ENCODE measurements at regions not wholly inside any gene's neighbourhood (a gene's known extent, or its start where the extent isn't known, plus 50 kb on each side); places are given as distances from the start of the nearest gene placed in this dataset.
"Not testable (repeated sequence)": the region's sequence is repeated elsewhere in the genome, so short reads cannot be mapped to it uniquely, and the experiment has no call there.

DNA sequence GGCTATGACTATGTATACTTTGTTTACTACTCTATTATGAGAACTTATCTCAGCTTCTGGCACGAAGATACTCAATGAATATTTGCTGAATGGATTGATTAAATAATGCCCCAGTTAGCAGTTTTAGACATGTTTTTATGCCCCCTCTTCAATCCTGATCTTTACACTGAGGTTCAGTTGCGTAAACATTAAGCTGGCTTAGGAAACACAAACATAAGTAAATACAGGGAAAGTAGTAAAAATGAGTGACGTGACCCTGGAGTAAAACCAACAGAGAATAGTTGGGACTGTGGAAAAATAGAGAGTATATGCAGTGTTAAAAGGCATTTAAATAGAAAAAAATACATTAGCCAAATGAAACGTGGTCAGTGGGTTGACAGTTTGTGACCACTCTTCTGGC, 387.0 kb upstream of the ACTRT1 start:
- TF ChIP-seq, protein P1, sequence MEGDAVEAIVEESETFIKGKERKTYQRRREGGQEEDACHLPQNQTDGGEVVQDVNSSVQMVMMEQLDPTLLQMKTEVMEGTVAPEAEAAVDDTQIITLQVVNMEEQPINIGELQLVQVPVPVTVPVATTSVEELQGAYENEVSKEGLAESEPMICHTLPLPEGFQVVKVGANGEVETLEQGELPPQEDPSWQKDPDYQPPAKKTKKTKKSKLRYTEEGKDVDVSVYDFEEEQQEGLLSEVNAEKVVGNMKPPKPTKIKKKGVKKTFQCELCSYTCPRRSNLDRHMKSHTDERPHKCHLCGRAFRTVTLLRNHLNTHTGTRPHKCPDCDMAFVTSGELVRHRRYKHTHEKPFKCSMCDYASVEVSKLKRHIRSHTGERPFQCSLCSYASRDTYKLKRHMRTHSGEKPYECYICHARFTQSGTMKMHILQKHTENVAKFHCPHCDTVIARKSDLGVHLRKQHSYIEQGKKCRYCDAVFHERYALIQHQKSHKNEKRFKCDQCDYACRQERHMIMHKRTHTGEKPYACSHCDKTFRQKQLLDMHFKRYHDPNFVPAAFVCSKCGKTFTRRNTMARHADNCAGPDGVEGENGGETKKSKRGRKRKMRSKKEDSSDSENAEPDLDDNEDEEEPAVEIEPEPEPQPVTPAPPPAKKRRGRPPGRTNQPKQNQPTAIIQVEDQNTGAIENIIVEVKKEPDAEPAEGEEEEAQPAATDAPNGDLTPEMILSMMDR (IDR thresholded peaks at IDR 0.05; ENCODE audit: control insufficient read depth, insufficient read depth, low read depth, low read length, missing control alignments), result no peak
- H3K4me3 ChIP-seq (ENCODE audit: control insufficient read depth, low read depth, low read length), result no peak overlapping the region
- DNase-seq (ENCODE audit: low read depth), result no peak

DNA sequence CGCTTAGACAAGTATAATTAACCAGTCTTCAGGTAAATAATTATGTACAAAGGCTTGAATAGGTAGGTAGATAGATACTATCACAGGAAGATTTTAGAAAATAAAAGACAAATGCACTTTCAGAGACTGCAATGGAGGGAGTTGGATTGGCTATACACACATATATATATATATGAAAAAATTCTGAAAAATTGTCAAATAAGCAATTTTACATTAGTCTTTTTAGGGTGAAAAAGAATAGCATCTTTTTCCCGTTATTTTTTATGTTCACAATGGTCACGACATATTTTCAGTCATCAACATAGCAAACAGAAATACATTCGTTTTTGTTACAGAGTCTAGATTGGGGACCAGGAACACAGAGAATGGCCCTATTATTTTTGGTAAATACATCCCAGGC, 385.9 kb upstream of the ACTRT1 start:
- no peak overlapping the region for H3K4me3 ChIP-seq (ENCODE audit: control insufficient read depth, low read depth, low read length)
- no peak for DNase-seq (ENCODE audit: low read depth)
- TF ChIP-seq, protein P1 (IDR thresholded peaks at IDR 0.05; ENCODE audit: control insufficient read depth, insufficient read depth, low read depth, low read length, missing control alignments), result no peak

GRCh38 chrX:128436397-128437103, 384.3 kb upstream of the ACTRT1 start:
- DNase-seq (ENCODE audit: low read depth), result no peak
- H3K4me3 ChIP-seq (ENCODE audit: control insufficient read depth, low read depth, low read length), result no peak overlapping the region
- TF ChIP-seq, protein P1 (IDR thresholded peaks at IDR 0.05; ENCODE audit: control insufficient read depth, insufficient read depth, low read depth, low read length, missing control alignments), result no peak

DNA sequence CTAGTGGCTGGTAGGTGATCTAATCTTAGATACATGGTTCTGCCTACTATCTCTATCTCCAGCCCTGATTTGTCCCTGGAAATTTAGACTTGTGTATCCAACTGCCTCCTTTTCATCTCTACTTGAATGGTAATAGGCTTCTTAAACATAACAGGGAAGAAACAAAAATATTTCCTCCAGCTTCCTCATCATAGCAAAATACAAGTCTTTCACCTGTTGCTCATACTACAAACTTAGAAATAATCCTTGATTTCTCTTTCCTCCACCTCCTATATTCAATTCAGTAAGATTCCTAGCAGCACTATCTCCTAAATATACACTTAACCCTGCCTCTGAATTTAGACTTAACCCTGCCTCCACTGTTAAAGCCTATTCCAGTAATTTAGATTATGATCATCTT, 373.3 kb upstream of the ACTRT1 start:
- TF ChIP-seq, protein P1 (IDR thresholded peaks at IDR 0.05; ENCODE audit: control insufficient read depth, insufficient read depth, low read depth, low read length, missing control alignments), result no peak
- H3K4me3 ChIP-seq (ENCODE audit: control insufficient read depth, low read depth, low read length), result no peak overlapping the region
- DNase-seq (ENCODE audit: low read depth), result no peak

DNA sequence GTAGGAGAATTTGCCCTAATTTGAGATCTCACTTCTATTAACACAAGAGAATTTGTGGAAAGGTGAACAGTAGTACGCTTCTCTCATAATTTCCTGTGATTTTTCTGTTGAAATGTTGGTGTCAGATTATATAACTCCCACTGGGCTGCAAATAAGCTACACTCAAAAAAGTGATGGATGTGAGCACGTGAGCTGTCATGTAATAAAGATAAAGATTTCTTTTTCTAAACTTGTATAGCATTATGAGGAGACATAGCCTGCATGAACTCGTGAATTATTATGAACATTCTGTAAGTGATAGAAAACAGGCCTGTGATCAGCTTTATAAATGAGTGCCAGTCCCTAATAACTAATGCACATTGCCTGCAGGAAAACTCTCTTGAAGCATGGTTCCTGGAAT, 356.6 kb upstream of the ACTRT1 start:
- TF ChIP-seq, protein P1 (IDR thresholded peaks at IDR 0.05; ENCODE audit: control insufficient read depth, insufficient read depth, low read depth, low read length, missing control alignments), result no peak
- no peak for DNase-seq (ENCODE audit: low read depth)
- no peak overlapping the region for H3K4me3 ChIP-seq (ENCODE audit: control insufficient read depth, low read depth, low read length)

DNA sequence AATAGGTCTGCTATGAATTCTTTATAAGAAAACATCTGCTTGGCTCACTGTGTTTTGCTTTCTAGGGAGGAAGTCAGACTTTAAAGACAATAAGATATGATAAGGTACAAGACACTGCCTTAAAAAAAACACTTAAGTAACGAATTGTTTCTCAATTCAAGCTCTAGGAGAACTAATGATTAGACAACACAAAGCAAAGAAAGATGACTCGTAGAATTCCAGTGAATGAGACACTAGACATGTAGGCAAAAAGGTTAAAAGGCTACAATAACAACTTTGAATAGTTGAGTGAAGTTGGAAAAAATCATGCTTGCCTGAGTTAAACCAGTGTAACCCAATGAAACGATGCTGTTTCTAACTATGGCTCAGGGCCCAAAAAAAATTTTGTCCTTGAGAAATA, 344.4 kb upstream of the ACTRT1 start:
- DNase-seq (ENCODE audit: low read depth), result no peak
- TF ChIP-seq, protein P1 (IDR thresholded peaks at IDR 0.05; ENCODE audit: control insufficient read depth, insufficient read depth, low read depth, low read length, missing control alignments), result no peak
- no peak overlapping the region for H3K4me3 ChIP-seq (ENCODE audit: control insufficient read depth, low read depth, low read length)

DNA sequence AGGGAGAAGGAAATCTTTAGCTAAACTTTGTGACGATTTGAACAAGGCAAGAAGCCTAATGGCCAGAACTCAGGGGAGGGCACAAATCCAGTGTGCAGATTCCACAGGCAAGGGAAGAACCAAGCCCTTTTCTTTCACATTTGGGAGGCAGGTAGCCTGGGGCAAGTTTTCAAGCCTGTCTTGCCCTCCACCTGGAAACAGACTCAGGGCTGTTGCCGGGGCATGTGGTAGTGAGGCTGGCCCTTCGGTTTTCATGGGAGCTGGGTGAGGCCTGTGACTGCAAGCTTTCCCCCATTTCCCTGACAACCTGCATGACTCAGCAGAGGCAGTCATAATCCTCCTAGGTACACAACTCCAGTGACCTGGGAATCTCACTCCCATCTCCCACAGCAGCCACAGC, 331.6 kb upstream of the ACTRT1 start:
- not testable (repeated sequence) for DNase-seq (ENCODE audit: low read depth); H3K4me3 ChIP-seq (ENCODE audit: control insufficient read depth, low read depth, low read length)

Measured in AG09309 (cell line).